Fibroblast of lung (primary cell): ENCODE measurements at regions not wholly inside any gene's neighbourhood (a gene's known extent, or its start where the extent isn't known, plus 50 kb on each side); places are given as distances from the start of the nearest gene placed in this dataset.

Source experiments
- CTCF ChIP-seq, 2 donors: IDR thresholded peaks in 1 of 2; conservative IDR thresholded peaks in 1 of 2; 1 replicate in 1 of 2; 2 replicates in 1 of 2; pipeline ENCODE4 v1.5.1; 2011 to 2012; ENCODE audit warnings: low read length in 2 of 2, control low read depth in 1 of 2, inconsistent platforms in 1 of 2, low read depth in 1 of 2, mild to moderate bottlenecking in 1 of 2
- EZH2 ChIP-seq: IDR thresholded peaks from 2 replicates; pipeline ENCODE4 v1.5.1; 2012; ENCODE audit warnings: low read length, control low read depth, mild to moderate bottlenecking; ENCODE audit errors: missing control alignments

GRCh38 chr12:94790370-94790769 lies 140.0 kb upstream of the TMCC3 start:
- TF ChIP-seq CTCF (conservative IDR thresholded peaks at IDR 0.05 in 1 of 2, IDR thresholded peaks at IDR 0.05 in 1 of 2; ENCODE audit: low read depth in 1 of 2, low read length in 2 of 2) (no peak), EZH2 (no peak)
